Neural crest cell (in vitro differentiated cells): ENCODE measurements at regions not wholly inside any gene's neighbourhood (a gene's known extent, or its start where the extent isn't known, plus 50 kb on each side); places are given as distances from the start of the nearest gene placed in this dataset.

ENCODE experiments used
- DNase-seq: peaks from one replicate; pipeline ENCODE4 v3.0.0; 2021; ENCODE audit warnings: low read depth, mixed read lengths, low spot score
- H3K27ac Mint-ChIP-seq: one replicate; pipeline ENCODE4 v1.8.0; 2021; ENCODE audit warnings: mild to moderate bottlenecking, mixed read lengths; ENCODE audit not compliant: unreplicated experiment
- H3K27me3 Mint-ChIP-seq: 2 replicates; pipeline ENCODE4 v1.8.0; 2021; ENCODE audit warnings: low read depth, mild to moderate bottlenecking, mixed read lengths
- H3K36me3 Mint-ChIP-seq: 2 replicates; pipeline ENCODE4 v1.8.0; 2021; ENCODE audit warnings: low read depth, mild to moderate bottlenecking, mixed read lengths
- H3K4me1 Mint-ChIP-seq: 2 replicates; pipeline ENCODE4 v1.8.0; 2021; ENCODE audit warnings: mixed read lengths
- H3K4me3 Mint-ChIP-seq: one replicate; pipeline ENCODE4 v1.8.0; 2021; ENCODE audit warnings: mild to moderate bottlenecking, mixed read lengths
- H3K9me3 Mint-ChIP-seq: 2 replicates; pipeline ENCODE4 v1.8.0; 2021; ENCODE audit warnings: mixed read lengths
- CTCF ChIP-seq: fragments of 200-600 bp; sonication (generic); conservative IDR thresholded peaks from 2 replicates; pipeline ENCODE4 v1.5.0; 2021; ENCODE audit warnings: antibody characterized with exemption, mild to moderate bottlenecking

GRCh38 chr7:89998554-89998953 is 155.7 kb upstream of the STEAP1 start:
- Mint-ChIP-seq H3K9me3 (peaks cover 7% of the 10 kb centered on the region), H3K27me3 (no peaks in the 10 kb centered on the region)

GRCh38 chr7:90005836-90006235 is 148.4 kb upstream of the STEAP1 start:
- Mint-ChIP-seq H3K4me1 (peaks cover 4% of the 10 kb centered on the region), H3K36me3 (no peaks in the 10 kb centered on the region), H3K4me3 (no peak overlapping the region), H3K27ac (no peak overlapping the region), H3K9me3 (no peaks in the 10 kb centered on the region), H3K27me3 (no peaks in the 10 kb centered on the region)
- DNase-seq = no peak
- no peak for TF ChIP-seq CTCF

More at GRCh38 chr7:89998554-89998953, 155.7 kb upstream of the STEAP1 start:
- DNase-seq = no peak
- Mint-ChIP-seq H3K27ac (no peak overlapping the region), H3K4me1 (no peaks in the 10 kb centered on the region), H3K4me3 (no peak overlapping the region), H3K36me3 (no peaks in the 10 kb centered on the region)
- no peak for TF ChIP-seq CTCF

- Mint-ChIP-seq H3K4me3 (no peak overlapping the region), H3K4me1 (peaks cover 4% of the 10 kb centered on the region), H3K27ac (no peak overlapping the region)
These were observed 147.1 kb upstream of the STEAP1 start for GRCh38 chr7:90007001-90007654.

GRCh38 chr7:90007831-90008230 is 146.4 kb upstream of the STEAP1 start:
- H3K4me1 Mint-ChIP-seq = peaks cover 4% of the 10 kb centered on the region
- H3K4me3 Mint-ChIP-seq = no peak overlapping the region

More at GRCh38 chr7:90007001-90007654, 147.1 kb upstream of the STEAP1 start:
- TF ChIP-seq CTCF = no peak
- no peaks in the 10 kb centered on the region for H3K27me3 Mint-ChIP-seq
- no peaks in the 10 kb centered on the region for H3K36me3 Mint-ChIP-seq
- no peaks in the 10 kb centered on the region for H3K9me3 Mint-ChIP-seq
- DNase-seq = no peak

GRCh38 chr7:90022213-90022612 is 132.1 kb upstream of the STEAP1 start:
- Mint-ChIP-seq H3K4me3 (no peak overlapping the region), H3K27me3 (no peaks in the 10 kb centered on the region), H3K4me1 (no peaks in the 10 kb centered on the region), H3K27ac (no peak overlapping the region), H3K36me3 (no peaks in the 10 kb centered on the region), H3K9me3 (peaks cover 8% of the 10 kb centered on the region)
- no peak for TF ChIP-seq CTCF
- DNase-seq = no peak

More at GRCh38 chr7:90007831-90008230, 146.4 kb upstream of the STEAP1 start:
- DNase-seq = no peak
- no peak for TF ChIP-seq CTCF
- no peaks in the 10 kb centered on the region for H3K9me3 Mint-ChIP-seq
- no peaks in the 10 kb centered on the region for H3K27me3 Mint-ChIP-seq
- no peak overlapping the region for H3K27ac Mint-ChIP-seq
- H3K36me3 Mint-ChIP-seq = no peaks in the 10 kb centered on the region
